ENCODE measurements at regions not wholly inside any gene's neighbourhood (a gene's known extent, or its start where the extent isn't known, plus 50 kb on each side); places are given as distances from the start of the nearest gene placed in this dataset.

DNA sequence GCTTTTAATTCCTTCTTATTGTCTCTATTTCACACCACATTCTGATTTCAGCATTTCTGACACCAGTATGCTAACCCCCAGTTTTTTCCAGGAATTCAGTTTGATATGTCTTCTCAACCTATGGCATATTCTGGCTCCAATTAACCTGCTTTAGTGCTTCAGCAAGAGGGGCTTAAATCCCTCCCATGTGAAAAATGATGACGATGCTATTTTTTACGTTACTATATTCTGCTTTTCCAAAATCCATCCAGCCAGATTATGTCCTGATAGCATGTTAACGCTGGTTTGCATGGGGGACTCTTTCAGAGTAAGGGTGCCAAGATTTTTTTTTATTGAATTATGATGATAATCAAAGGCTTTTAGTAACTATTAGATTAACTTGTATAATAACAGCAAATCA, 163.3 kb upstream of the ADAMTS5 start:
- FAIRE-seq: no peak

GRCh38 chr21:27129694-27130093, 162.8 kb upstream of the ADAMTS5 start:
- no peak for FAIRE-seq

- FAIRE-seq: no peak
Measured at GRCh38 chr21:27129215-27129614, 162.3 kb upstream of the ADAMTS5 start.

- no peak for FAIRE-seq
Measured at GRCh38 chr21:27126140-27126539, 159.3 kb upstream of the ADAMTS5 start.

GRCh38 chr21:27122686-27123085, 155.8 kb upstream of the ADAMTS5 start:
- no peak for FAIRE-seq

GRCh38 chr21:27114111-27114510, 147.2 kb upstream of the ADAMTS5 start:
- FAIRE-seq: no peak

DNA sequence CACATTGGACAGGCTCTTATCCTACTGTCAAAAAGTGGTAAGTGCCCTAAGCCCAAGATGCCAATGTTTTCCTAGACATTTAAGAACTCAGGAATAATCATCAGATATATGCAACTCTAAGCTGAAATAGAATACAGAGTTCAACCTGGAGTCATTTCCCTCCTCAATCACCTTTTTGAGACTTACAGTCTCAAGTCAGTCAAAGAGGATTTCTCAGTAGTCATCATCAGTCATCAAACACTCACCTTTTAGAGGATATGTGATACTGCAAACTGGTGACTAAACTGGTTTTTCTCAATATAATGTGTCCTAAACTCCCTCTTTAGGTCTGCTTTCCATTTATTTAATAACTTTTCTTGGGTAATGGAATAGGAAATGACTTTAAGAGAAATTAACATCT, 145.3 kb upstream of the ADAMTS5 start:
- no peak for FAIRE-seq

DNA sequence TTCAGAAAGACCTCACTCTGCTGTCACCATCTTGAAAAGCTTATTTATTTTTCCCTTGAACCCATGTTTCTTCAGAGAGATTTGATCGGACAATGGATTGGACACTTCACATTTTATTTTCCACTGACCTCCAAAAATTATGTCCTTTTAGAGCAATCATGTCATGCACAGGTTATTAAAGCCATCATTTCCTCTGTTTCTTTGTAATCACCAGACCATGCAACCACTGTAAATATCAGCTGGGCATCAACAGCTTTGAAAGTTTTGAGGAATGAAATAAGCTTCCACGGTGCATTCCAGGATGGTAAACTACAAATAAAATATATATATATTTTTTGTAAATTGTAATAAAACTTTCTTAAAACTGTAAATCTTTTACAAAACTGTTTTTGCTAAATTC, 144.1 kb upstream of the ADAMTS5 start:
- peak; percentile 80 for FAIRE-seq

DNA sequence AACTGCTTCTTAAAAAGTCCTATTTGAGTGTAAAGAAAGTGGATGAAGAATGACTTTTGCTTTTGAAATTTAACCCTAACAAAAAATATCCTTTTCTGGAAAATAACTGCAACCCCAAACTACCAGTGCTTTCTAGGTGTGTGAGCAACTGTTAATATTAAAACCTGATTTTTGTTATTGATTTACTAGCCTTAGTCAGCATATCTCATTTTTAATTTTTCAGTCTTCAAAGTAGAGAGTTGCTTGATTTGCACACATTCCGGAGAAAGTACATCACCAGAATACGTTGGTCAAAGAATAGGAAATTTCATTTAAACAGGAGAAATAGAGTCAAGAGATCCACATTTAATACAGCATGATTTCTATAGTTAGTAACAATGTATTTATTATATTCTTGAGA, 141.8 kb upstream of the ADAMTS5 start:
- FAIRE-seq: no peak

- FAIRE-seq: peak; percentile 95
Measured at GRCh38 chr21:27108228-27108627, 141.3 kb upstream of the ADAMTS5 start.

GRCh38 chr21:27104846-27105431, 138.1 kb upstream of the ADAMTS5 start:
- FAIRE-seq: peak; percentile 82

DNA sequence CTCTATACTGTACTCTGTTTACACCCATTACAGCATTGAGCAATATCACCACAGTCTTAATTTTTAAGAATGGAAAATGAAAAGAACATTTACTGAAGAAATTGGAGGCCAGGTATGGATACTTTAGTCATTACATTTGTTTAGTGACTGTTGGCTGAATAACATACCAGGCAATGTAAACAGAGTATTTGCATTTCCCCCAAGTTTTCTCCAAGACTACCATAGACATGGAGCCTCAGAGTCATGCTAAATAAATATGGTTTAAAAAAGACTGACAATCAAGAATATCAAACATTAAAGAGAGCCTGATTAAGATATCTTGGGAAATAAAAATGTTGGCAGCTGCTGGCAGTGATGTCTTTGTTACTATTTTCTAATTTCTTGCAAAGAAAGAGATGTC, 136.9 kb upstream of the ADAMTS5 start:
- FAIRE-seq: no peak

DNA sequence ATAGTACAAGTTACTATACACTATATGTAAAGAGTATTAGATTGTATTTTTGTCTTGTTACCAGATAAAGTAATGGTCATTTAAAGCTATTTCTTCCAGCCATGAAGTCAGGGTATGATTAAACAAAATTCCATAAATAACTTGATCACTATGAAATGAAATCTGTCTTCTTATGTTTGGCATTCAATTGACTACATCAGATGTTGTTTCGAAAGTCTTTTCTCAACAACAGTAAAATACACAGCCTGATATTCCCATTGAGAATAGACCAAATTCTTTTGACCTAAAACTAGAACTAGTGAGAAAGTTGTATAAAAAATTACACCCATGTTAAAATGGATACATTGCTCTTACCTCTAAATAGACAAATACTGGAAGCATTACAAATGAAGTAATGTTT, 134.6 kb upstream of the ADAMTS5 start:
- FAIRE-seq: no peak

DNA sequence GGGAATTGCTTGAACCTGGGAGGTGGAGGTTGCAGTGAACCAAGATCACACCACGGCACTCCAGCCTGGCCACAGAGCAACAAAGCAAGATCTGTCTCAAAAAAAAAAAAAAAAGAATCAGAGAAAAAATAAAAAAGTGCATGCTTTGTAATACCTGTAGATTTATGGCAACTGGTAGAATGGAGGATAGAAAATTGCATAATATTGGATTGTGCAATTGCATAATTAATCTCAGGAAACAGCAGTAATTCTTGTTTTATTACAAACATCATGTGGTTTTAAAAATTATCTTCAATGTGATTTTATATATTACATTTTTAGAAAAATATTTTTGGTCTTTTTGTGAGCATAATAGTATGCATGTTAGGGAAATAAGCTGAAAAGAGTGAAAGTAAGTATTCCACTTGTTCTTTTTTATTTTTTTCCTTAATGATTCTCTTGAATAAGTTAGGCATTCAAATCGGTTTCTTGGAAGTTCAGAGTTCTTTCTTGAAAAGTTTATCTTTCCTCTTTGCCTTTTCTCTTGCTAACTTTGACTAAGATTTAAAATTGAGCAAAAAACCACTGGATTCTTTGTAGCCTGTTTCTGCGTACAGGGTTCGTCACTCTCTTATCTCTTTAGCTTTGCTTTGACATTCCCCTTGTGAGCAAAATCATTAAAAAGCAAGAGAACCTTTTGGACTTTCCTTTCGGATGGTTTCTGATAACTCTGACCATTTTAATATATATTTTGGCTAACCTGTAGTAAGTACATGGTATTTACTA, 127.5 kb upstream of the ADAMTS5 start:
- FAIRE-seq: peak; percentile 57

DNA sequence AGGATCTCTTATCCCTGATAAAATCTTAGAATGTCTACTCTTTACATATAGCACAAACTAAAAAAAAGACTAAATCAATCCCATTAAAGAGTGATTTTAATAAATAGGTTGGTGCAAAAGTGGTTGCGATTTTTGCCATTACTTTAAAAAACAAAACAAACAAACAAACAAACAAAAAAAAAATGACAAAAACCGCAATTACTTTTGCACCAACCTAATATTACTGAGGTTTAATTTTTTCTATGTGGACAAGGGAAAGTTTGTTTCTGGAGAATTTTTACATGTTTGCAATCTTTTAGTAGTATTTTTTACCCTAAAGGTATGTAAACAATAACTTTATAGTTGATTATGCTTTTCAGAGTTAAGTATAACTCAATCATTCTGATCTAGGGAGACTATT, 119.7 kb upstream of the ADAMTS5 start:
- FAIRE-seq: no peak

GRCh38 chr21:27086186-27086585, 119.3 kb upstream of the ADAMTS5 start:
- no peak for FAIRE-seq

GRCh38 chr21:27085387-27085786, 118.5 kb upstream of the ADAMTS5 start:
- FAIRE-seq: no peak

GRCh38 chr21:27083144-27083543, 116.3 kb upstream of the ADAMTS5 start:
- no peak for FAIRE-seq

DNA sequence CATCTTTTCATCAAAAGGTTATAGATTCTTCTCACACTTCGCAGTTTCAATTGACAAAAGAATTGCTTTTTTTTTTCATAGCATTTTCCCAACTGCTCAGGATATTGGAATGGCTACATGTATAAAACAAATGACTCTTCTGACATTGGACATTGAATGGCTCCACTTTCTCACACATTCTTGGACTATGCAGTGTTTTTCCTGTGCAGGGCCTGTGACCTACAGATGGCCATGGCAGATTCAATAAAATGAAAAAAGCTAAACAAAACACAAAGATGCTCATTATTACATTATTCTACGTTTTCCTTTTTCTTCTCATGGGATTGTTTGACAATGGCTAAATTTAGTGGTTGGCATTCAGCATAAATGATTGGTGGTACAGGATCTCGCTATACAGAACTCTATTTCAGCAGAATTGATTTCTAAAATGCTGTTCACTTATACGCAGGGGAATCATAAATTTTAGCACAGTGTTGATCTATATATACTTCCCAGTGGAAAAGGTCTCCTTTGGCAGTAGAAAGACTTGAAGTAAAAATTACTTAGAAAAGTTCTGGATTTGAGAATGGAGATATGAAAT, 115.6 kb upstream of the ADAMTS5 start:
- FAIRE-seq: no peak

DNA sequence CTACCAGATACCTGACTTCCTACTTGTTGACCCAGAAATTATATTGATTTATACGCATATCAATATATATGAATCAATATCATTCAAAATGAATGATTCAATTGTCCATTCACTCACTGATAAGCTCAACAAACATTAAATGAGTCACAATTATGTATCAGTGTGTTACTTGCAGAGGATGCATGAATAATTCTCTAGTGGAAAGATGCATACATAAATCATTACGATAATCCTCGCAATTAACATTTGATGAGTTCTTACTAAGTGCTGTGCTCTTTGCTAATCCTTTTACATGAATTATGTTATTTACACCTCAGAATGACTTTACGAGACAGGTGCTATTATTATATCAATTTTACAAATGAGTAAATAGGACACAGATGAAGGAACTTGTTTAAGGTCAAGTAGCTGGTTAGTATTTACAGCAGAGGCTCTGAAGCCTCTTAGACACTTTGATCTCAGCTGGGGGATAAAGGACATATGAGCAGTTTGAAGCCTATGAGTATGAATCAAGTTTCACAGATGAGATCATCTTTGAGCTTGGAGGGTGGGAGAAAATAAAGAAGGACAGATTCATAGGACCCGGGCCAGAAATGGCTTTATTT, 112.8 kb upstream of the ADAMTS5 start:
- peak; percentile 85 for FAIRE-seq

DNA sequence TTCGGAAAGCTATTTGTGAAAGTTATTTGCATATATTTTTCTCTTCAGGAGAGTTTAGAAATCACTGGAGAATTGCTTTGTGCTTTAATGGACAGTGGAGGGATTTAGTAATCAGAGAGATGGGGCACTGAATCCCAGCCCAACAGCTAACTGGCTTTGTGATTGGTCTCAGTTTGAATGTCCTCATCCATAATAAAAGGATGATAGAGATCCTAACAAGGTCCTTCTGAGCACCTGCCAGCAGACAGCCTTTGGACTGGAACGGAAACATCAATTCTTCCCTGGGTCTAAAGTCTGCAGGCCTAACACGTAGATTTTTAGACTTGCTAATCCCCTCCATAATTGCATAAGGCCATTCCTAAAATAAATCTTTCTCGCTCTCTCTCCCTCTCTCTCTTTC, 112.0 kb upstream of the ADAMTS5 start:
- FAIRE-seq: no peak

DNA sequence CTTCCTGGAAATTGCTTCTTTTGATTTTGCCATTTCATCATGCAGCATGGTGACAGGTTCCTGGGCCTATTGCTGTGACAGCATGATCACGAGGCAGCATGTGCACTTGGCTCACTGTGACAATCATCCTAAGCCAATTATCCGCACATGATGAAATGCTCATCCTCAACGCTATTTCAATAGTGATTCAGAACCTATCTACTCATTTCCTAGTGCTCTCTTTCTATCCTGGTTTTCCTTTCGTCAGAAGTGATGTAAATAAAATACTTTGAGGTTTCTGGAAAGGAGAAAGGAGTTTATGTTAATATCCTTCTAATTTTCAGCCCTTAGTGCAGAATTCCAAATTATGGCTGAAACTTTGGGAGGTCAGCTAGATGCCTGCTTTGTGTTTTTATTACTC, 110.6 kb upstream of the ADAMTS5 start:
- no peak for FAIRE-seq

GRCh38 chr21:27076025-27076424, 109.1 kb upstream of the ADAMTS5 start:
- no peak for FAIRE-seq

Data from endometrium (tissue), 2 donors.